Kasumi-1 (cell line): ENCODE measurements at regions not wholly inside any gene's neighbourhood (a gene's known extent, or its start where the extent isn't known, plus 50 kb on each side); places are given as distances from the start of the nearest gene placed in this dataset.
"Not testable (repeated sequence)": the region's sequence is repeated elsewhere in the genome, so short reads cannot be mapped to it uniquely, and the experiment has no call there.

Experiments used
- DNase-seq, 2 experiments: peaks; one replicate each; lab custom pipeline; 2025; lab: John Stamatoyannopoulos, UW

GRCh38 chr1:244758708-244759107 lies 76.8 kb upstream of the COX20 start:
- no peak for DNase-seq

GRCh38 chr1:244759158-244759557 lies 76.3 kb upstream of the COX20 start:
- DNase-seq: no peak

GRCh38 chr1:244760471-244760870 lies 75.0 kb upstream of the COX20 start:
- no peak for DNase-seq

- DNase-seq: no peak
Observed at GRCh38 chr1:244761279-244761678, 74.2 kb upstream of the COX20 start.

GRCh38 chr1:244762629-244763028 lies 72.8 kb upstream of the COX20 start:
- DNase-seq: no peak

- DNase-seq: no peak
Observed at GRCh38 chr1:244768186-244768585, 67.3 kb upstream of the COX20 start.

- no peak for DNase-seq
Observed at GRCh38 chr1:244768804-244769203, 66.7 kb upstream of the COX20 start.

GRCh38 chr1:244770556-244770955 lies 64.9 kb upstream of the COX20 start:
- DNase-seq: not testable (repeated sequence)

- DNase-seq: no peak
Observed at GRCh38 chr1:244773513-244773912, 61.9 kb upstream of the COX20 start.

- not testable (repeated sequence) for DNase-seq
Observed at GRCh38 chr1:244776783-244777182, 58.7 kb upstream of the COX20 start.

GRCh38 chr1:244778344-244778743 lies 57.1 kb upstream of the COX20 start:
- DNase-seq: peak in 1 of 2 experiments; percentile 1

GRCh38 chr1:244779410-244779809 lies 56.0 kb upstream of the COX20 start:
- DNase-seq: no peak

GRCh38 chr1:244780311-244780710 lies 55.1 kb upstream of the COX20 start:
- DNase-seq: no peak

GRCh38 chr1:244782056-244782455 lies 53.4 kb upstream of the COX20 start:
- no peak for DNase-seq

- DNase-seq: no peak
Observed at GRCh38 chr1:244783138-244783537, 52.3 kb upstream of the COX20 start.
